Hepatocyte (in vitro differentiated cells): ENCODE measurements at regions not wholly inside any gene's neighbourhood (a gene's known extent, or its start where the extent isn't known, plus 50 kb on each side); places are given as distances from the start of the nearest gene placed in this dataset.

ENCODE experiments used
- CTCF ChIP-seq: fragments of 200-600 bp; sonication (generic); IDR thresholded peaks from 2 replicates; pipeline ENCODE4 v1.5.1; 2016; ENCODE audit warnings: antibody characterized with exemption, mild to moderate bottlenecking; ENCODE audit not compliant: poor library complexity
- EZH2 ChIP-seq: fragments of 200-600 bp; sonication (generic); IDR thresholded peaks from 2 replicates; pipeline ENCODE4 v1.6.1; 2016; ENCODE audit warnings: antibody characterized with exemption, mild to moderate bottlenecking, borderline replicate concordance
- EZH2phosphoT487 ChIP-seq: fragments of 200-600 bp; sonication (generic); IDR thresholded peaks from one replicate; pipeline ENCODE4 v1.6.1; 2018; ENCODE audit warnings: antibody characterized with exemption, mild to moderate bottlenecking, low read depth, moderate library complexity; ENCODE audit not compliant: unreplicated experiment, severe bottlenecking

- TF ChIP-seq CTCF (no peak), EZH2 (no peak), EZH2phosphoT487 (no peak)
These were observed 481.4 kb downstream of the NEBL start for GRCh38 chr10:20415684-20416083.
